WTC11 (cell line): ENCODE measurements at regions not wholly inside any gene's neighbourhood (a gene's known extent, or its start where the extent isn't known, plus 50 kb on each side); places are given as distances from the start of the nearest gene placed in this dataset.

Source experiments
- AFF4 ChIP-seq: sonication (generic); formaldehyde crosslinking; IDR thresholded peaks from 2 replicates; pipeline ENCODE4 v1.8.1; 2023; ENCODE audit warnings: mild to moderate bottlenecking, missing genetic modification reagents, borderline replicate concordance
- IRF2 ChIP-seq: sonication (generic); formaldehyde crosslinking; IDR thresholded peaks from 2 replicates; pipeline ENCODE4 v1.8.0; 2022; ENCODE audit warnings: low read depth, missing genetic modification reagents, borderline replicate concordance
- SMAD4 ChIP-seq: sonication (generic); formaldehyde crosslinking; IDR thresholded peaks from 2 replicates; pipeline ENCODE4 v1.8.0; 2022; ENCODE audit warnings: mild to moderate bottlenecking, missing genetic modification reagents
- TF ChIP-seq, protein P1 (sequence below): fragments of 200-600 bp; IDR thresholded peaks from 2 replicates; pipeline ENCODE4 v1.8.0; 2022; ENCODE audit warnings: antibody characterized with exemption

DNA sequence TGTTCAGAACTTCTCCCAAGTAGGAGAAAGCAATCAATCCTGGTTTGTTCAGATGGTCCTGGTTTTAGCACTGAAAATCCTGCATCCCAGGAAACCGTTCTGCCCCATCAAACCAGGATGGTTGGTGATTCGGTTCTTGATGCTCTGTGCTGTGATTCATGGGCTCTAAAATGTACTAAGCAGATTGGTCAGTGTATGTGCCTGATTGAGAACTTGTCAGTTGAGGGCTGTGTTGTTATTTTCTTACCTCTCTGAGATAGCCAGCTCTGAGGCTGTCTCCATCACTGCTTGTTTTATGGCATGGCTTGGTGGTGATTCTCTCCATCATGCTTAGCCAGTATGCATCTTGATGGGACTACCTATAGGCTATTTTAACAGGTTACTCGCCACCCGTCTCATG is 246.9 kb upstream of the RBFOX1 start:
- TF ChIP-seq IRF2 = no peak
- TF ChIP-seq, protein P1, sequence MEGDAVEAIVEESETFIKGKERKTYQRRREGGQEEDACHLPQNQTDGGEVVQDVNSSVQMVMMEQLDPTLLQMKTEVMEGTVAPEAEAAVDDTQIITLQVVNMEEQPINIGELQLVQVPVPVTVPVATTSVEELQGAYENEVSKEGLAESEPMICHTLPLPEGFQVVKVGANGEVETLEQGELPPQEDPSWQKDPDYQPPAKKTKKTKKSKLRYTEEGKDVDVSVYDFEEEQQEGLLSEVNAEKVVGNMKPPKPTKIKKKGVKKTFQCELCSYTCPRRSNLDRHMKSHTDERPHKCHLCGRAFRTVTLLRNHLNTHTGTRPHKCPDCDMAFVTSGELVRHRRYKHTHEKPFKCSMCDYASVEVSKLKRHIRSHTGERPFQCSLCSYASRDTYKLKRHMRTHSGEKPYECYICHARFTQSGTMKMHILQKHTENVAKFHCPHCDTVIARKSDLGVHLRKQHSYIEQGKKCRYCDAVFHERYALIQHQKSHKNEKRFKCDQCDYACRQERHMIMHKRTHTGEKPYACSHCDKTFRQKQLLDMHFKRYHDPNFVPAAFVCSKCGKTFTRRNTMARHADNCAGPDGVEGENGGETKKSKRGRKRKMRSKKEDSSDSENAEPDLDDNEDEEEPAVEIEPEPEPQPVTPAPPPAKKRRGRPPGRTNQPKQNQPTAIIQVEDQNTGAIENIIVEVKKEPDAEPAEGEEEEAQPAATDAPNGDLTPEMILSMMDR = no peak
- no peak for TF ChIP-seq AFF4
- no peak for TF ChIP-seq SMAD4 (CRISPR knock-in tag)
